Pancreas (tissue), 10 donors: ENCODE measurements at regions not wholly inside any gene's neighbourhood (a gene's known extent, or its start where the extent isn't known, plus 50 kb on each side); places are given as distances from the start of the nearest gene placed in this dataset.

Experiments used
- ATAC-seq, 4 donors: fragments of 200-7000 bp; cut with Tn5 transposase; one replicate each; pipeline versions ENCODE4 v1.8.0 to v1.9.1; 2020; ENCODE audit warnings: mild to moderate bottlenecking in 4 of 4, moderate library complexity in 4 of 4
- DNase-seq, 6 donors: peaks; one replicate each; pipeline ENCODE4 v3.0.0-alpha.2; 2020
- FAIRE-seq: peaks from 2 replicates; lab custom pipeline; 2012; peaks lifted over from hg19 to GRCh38; lab: Jason Lieb, UNC
- H3K27ac ChIP-seq, 4 donors: fragments of 200-600 bp; sonication (generic); 1 replicate in 3 of 4; 2 replicates in 1 of 4; pipeline versions ENCODE4 v1.5.0 to v1.8.0; 2020
- H3K27me3 ChIP-seq, 4 donors: fragments of 200-600 bp; one replicate each; pipeline ENCODE4 v1.8.0; 2021
- H3K36me3 ChIP-seq, 3 donors: fragments of 200-600 bp; sonication (generic) in 1 of 3; one replicate each; pipeline versions ENCODE4 v1.5.0 to v1.8.0; 2020 to 2021
- H3K4me1 ChIP-seq, 3 donors: fragments of 200-600 bp; one replicate each; pipeline ENCODE4 v1.8.0; 2021
- H3K4me3 ChIP-seq, 4 donors: fragments of 200-600 bp; sonication (generic) in 2 of 4; one replicate each; pipeline versions ENCODE4 v1.5.0 to v1.8.0; 2020 to 2021
- H3K9me3 ChIP-seq, 4 donors: fragments of 200-600 bp; one replicate each; pipeline ENCODE4 v1.8.0; 2021
- CTCF ChIP-seq, 4 donors: fragments of 200-600 bp; sonication (generic) in 3 of 4; IDR thresholded peaks; one replicate each; pipeline versions ENCODE4 v1.5.0 to v1.8.0; 2021; ENCODE audit warnings: antibody characterized with exemption in 4 of 4
- WGBS, 2 donors: extraction: QIAGEN DNeasy Blood & Tissue Kit; methylation state at CpG; one replicate each; pipeline ENCODE4 v1.1.7; 2013; 5-methylcytosine and 5-hydroxymethylcytosine counted together
- intact Hi-C, 3 donors: fragments of 100-400 bp; cut with DNase I; formaldehyde crosslinking; loops; one replicate each; pipeline versions ENCODE4 v1.11.1 to v1.14.2; 2022
- donor health status: healthy with polysubstance abuse.
- donor health status: DM: no; HTN: no; CAD: no; lungs with moderate emphysema.
- donor health status: DM: no; HTN: no; CAD: no.
- donor health status: control.
- donor health status: control.
- donor health status: Bipolar disorder and iron deficiency.
- donor health status: DM: yes; HTN: yes; CAD: no.
- donor health status: DM: no; HTN: no; CAD: no.
- donor health status: DM: no; HTN: no; CAD: no.
- donor health status: DM: yes; HTN: yes; CAD: no.

DNA sequence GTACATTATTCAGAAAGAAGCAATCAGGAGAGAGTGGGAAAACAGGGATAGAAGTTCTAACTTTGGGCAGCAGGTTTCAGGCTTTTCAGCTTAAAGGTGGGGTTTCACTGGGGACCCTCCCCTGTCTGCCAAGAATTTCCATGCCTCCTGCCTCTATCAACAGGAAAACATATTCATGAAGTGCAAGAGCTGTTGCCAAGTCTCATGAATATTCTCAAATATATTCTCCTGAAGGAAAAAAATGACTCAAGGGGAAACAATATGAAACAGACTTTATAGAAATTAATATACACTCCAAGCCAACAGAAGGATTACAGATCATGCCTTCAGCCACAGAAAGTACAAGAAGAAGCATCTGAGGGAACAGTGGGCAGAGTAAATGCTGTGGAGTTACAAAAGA is 713.3 kb upstream of the ADAMTS5 start:
- DNase-seq, result no peak
- no peaks in the 10 kb centered on the region for H3K36me3 ChIP-seq
- H3K9me3 ChIP-seq, result no peaks in the 10 kb centered on the region
- H3K27me3 ChIP-seq, result peaks cover 0 to 5% (median 0%) of the 10 kb centered on the region in 4 donors
- no peak for ATAC-seq
- no peaks in the 10 kb centered on the region for H3K4me1 ChIP-seq
- H3K27ac ChIP-seq, result no peak overlapping the region
- intact Hi-C loops, result no loop called here
- no peak for FAIRE-seq
- H3K4me3 ChIP-seq, result no peak overlapping the region
- no peak for TF ChIP-seq CTCF (IDR thresholded peaks at IDR 0.05)

GRCh38 chr21:27678511-27678910 is 711.6 kb upstream of the ADAMTS5 start:
- DNase-seq, result no peak
- Histone ChIP-seq H3K36me3 (no peaks in the 10 kb centered on the region), H3K4me3 (no peak overlapping the region), H3K27ac (no peak overlapping the region), H3K9me3 (no peaks in the 10 kb centered on the region), H3K27me3 (peaks cover 0 to 5% (median 0%) of the 10 kb centered on the region in 4 donors), H3K4me1 (no peaks in the 10 kb centered on the region)
- intact Hi-C loops, result no loop called here
- WGBS, 2 donors, result 72 to 79% methylated on average over 2 of the region's 2 CpGs
- ATAC-seq, result no peak
- no peak for FAIRE-seq
- TF ChIP-seq CTCF (IDR thresholded peaks at IDR 0.05), result no peak

- WGBS, 2 donors, result 39 to 48% methylated on average over 2 of the region's 2 CpGs
- Histone ChIP-seq H3K4me1 (no peaks in the 10 kb centered on the region), H3K4me3 (no peak overlapping the region), H3K27ac (no peak overlapping the region), H3K36me3 (no peaks in the 10 kb centered on the region), H3K9me3 (no peaks in the 10 kb centered on the region), H3K27me3 (peaks cover 0 to 5% (median 0%) of the 10 kb centered on the region in 4 donors)
- no peak for TF ChIP-seq CTCF (IDR thresholded peaks at IDR 0.05)
- ATAC-seq, result no peak
- FAIRE-seq, result no peak
- no peak for DNase-seq
- intact Hi-C loops, result no loop called here
Observed at GRCh38 chr21:27677546-27677945, 710.7 kb upstream of the ADAMTS5 start.

GRCh38 chr21:27675306-27675705 is 708.4 kb upstream of the ADAMTS5 start:
- FAIRE-seq (no peak), ATAC-seq (no peak), DNase-seq (no peak)
- no peak overlapping the region for H3K4me3 ChIP-seq
- H3K4me1 ChIP-seq, result no peaks in the 10 kb centered on the region
- no peak overlapping the region for H3K27ac ChIP-seq
- peaks cover 0 to 5% (median 0%) of the 10 kb centered on the region in 4 donors for H3K27me3 ChIP-seq
- no peaks in the 10 kb centered on the region for H3K36me3 ChIP-seq
- TF ChIP-seq CTCF (IDR thresholded peaks at IDR 0.05), result no peak
- no peaks in the 10 kb centered on the region for H3K9me3 ChIP-seq
- intact Hi-C loops, result no loop called here
- 77 to 82% methylated on average over 4 of the region's 4 CpGs for WGBS, 2 donors

DNA sequence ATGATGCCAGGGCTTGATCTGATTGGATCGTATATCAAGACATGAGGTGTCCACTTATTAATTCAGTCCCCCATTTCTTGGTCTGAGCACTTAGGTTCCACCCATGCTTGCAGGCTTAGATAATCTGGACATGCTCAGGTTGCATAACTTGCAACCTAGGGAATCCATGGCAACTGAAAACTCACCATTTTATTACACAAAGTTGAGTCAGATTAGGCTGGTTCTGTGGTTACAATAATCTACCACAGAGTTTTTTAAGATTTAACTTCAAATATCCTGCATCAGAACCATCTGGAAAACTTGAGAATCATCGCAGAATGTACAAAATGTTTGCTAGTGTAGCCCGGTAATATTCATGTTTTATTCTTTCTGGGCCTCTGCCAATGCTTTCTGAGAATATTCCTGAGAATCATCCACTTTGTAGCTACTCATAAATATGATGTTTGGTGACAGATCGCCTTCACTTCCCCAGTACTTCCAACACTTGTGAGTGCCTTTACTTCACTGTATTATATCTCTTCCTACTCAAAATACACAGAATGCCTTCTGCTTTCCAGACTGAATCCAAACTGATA is 707.2 kb upstream of the ADAMTS5 start:
- intact Hi-C loops, result no loop called here
- Histone ChIP-seq H3K36me3 (no peaks in the 10 kb centered on the region), H3K4me3 (no peak overlapping the region), H3K27me3 (peaks cover 0 to 5% (median 0%) of the 10 kb centered on the region in 4 donors), H3K4me1 (no peaks in the 10 kb centered on the region), H3K27ac (no peak overlapping the region), H3K9me3 (no peaks in the 10 kb centered on the region)
- no peak for TF ChIP-seq CTCF (IDR thresholded peaks at IDR 0.05)
- 83 to 87% methylated on average over 4 of the region's 4 CpGs for whole genome bisulfite sequencing, 2 donors
- FAIRE-seq, result no peak
- DNase-seq, result no peak
- ATAC-seq, result no peak
